ENCODE measurements at regions not wholly inside any gene's neighbourhood (a gene's known extent, or its start where the extent isn't known, plus 50 kb on each side); places are given as distances from the start of the nearest gene placed in this dataset.

DNA sequence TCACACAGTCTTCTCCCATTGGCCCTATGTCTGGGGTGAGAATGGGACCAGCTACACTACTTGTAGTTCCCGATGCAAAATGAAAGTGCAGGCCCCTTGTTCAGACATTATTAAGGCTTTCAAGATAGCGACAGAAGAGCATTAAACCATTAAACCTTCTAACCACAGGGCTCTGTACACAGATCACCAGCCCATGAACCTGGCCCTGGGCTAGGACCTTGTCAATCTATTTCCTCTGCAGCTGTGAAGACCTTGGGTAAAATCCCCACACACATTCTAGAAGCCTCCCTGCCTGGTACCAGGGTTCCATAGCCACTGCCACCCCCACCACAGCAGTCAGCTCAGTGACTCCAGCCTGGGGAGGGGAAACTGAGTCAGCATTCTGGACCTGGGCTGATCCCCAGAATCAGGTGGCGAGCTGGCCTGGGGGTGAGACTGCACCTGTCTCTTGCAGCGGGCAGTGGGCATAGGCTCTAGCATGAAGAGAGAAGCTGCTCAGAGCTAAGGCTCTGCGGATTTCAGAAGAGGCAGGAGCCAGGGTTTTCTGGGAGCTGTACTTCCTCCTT lies 119.7 kb upstream of the LHX1 start:
- TF ChIP-seq FOXK2 (IDR thresholded peaks at IDR 0.05), result no peak
- no peak for TF ChIP-seq TARDBP (IDR thresholded peaks at IDR 0.05)
- TF ChIP-seq CTBP1 (IDR thresholded peaks at IDR 0.05; ENCODE audit: borderline replicate concordance), result no peak
- no peak for TF ChIP-seq LEF1 (IDR thresholded peaks at IDR 0.05; ENCODE audit: borderline replicate concordance)
- TF ChIP-seq NFRKB (IDR thresholded peaks at IDR 0.05), result no peak
- TF ChIP-seq L3MBTL2 (conservative IDR thresholded peaks at IDR 0.05), result no peak
- no peak for TF ChIP-seq ARNT (IDR thresholded peaks at IDR 0.05)
- no peak for TF ChIP-seq ELF4 (IDR thresholded peaks at IDR 0.05)
- TF ChIP-seq HDGF (IDR thresholded peaks at IDR 0.05; ENCODE audit: borderline replicate concordance), result no peak
- TF ChIP-seq SUZ12 (IDR thresholded peaks at IDR 0.05), result no peak
- TF ChIP-seq ZNF384 (IDR thresholded peaks at IDR 0.05), result no peak
- ChIA-PET POLR2A (no interaction called here), CTCF (no interaction called here)
- DNase-seq (ENCODE audit: extremely low spot score), result no peak

DNA sequence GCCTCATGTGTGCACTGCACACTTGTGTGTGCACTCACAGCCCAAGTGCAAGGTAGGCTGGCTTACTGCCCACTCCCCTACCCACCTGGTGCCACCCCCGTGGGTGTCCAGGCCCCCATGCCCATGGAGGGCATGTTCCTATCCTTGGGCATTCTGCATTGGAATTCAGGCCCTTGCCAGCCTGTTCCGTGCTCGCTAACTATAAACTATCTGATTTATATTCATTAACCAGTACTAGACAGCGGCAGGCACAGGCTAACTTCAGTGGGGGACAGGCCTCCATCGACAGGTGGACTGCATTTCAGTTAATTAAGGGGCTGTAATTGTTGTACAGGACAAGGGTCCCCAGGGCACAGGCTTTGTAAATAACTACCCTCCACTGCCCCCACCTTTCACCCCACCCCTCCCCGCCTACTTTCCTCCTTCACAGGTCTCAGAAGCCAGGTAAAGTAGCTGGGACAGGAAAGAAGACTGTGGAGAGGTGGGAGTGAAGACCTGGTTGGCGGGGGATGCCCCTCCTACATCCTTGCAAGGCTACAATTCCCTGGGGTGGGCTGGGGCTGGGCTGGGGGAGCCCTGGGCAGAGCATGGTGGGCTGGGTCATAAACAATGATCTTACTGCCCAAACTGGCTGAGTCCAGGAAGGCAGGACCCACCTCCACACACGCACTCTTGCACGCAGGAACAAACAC lies 119.0 kb upstream of the LHX1 start:
- CTCF ChIA-PET, result no interaction called here
- POLR2A ChIA-PET, result no interaction called here
- TF ChIP-seq L3MBTL2 (conservative IDR thresholded peaks at IDR 0.05) (no peak), FOXA1 (IDR thresholded peaks at IDR 0.05) (no peak), ZNF384 (IDR thresholded peaks at IDR 0.05) (no peak), ELF4 (IDR thresholded peaks at IDR 0.05) (no peak), SP1 (IDR thresholded peaks at IDR 0.05) (no peak)
- no peak for DNase-seq (ENCODE audit: extremely low spot score)

DNA sequence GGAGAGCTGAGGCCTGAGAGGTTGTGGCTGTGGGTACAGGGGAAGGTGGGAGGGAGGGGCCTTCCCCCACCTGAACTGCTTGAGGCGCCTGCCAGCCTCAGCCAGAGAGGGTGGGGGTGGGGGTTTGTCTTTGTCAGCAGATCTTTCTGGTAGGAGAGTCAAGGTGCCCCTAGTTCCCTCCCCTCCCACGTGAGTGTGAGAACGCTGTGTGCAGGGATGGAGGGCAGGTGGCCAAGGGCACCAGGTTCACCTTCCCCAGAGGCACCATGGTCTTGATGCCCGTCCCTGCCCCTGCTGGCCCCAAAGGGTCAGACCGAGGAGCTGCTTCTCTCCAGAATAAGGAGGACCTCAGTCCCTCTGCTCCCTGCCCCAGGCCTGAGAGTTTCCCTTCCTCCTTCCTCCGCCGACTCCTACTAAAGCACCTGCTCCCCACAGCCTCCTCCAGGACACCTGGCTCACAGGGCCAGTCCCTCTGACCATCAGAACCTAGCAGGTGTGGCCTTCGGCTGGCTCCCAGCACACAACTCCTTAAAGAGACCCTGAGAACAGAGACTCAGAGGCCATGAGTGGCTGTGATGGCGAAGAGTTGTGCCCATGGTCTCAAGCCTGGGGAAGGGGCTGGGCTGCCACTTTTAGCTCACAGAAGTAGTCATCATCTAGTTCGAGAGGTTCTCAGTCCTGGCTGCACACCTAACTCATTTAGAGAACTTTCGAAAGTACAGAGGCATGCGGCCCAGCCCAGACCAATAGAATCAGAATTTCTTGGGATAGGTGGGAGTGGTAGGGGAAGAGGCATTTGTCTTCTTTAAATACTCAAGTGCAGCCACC lies 113.2 kb upstream of the LHX1 start:
- CTCF ChIA-PET, result no interaction called here

DNA sequence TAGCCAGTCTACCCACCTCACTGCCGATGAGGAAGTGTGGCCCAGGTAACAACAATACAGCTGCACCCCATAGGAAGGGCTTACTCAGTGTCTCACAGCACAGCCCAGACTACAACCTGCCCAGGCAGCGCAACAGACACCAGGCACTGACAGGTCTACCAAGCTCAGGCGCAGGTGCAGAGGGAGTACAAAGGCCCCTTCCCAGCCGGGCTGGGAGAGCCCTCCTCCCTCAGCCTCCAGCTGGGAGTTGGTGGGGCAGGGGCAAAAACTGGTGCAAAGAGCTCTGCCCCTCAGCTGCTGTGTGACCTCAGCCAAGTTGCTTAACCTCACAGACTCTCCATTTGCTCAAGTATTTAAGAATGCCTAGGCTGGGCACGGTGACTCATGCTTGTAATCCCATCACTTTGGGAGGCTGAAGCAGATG lies 112.6 kb upstream of the LHX1 start:
- ChIA-PET POLR2A (no interaction called here), CTCF (no interaction called here)
- no peak for DNase-seq (ENCODE audit: extremely low spot score)

More for the DNA sequence above, 113.2 kb upstream of the LHX1 start:
- DNase-seq (ENCODE audit: extremely low spot score), result no peak
- POLR2A ChIA-PET, result no interaction called here
- TF ChIP-seq LEF1 (IDR thresholded peaks at IDR 0.05; ENCODE audit: borderline replicate concordance) (no peak), ARNT (IDR thresholded peaks at IDR 0.05) (no peak), SUZ12 (IDR thresholded peaks at IDR 0.05) (no peak), CTBP1 (IDR thresholded peaks at IDR 0.05; ENCODE audit: borderline replicate concordance) (no peak), HDGF (IDR thresholded peaks at IDR 0.05; ENCODE audit: borderline replicate concordance) (no peak), TARDBP (IDR thresholded peaks at IDR 0.05) (no peak), L3MBTL2 (conservative IDR thresholded peaks at IDR 0.05) (no peak), FOXA1 (IDR thresholded peaks at IDR 0.05) (no peak), FOXM1 (IDR thresholded peaks at IDR 0.05; ENCODE audit: borderline replicate concordance) (no peak), SP1 (IDR thresholded peaks at IDR 0.05) (no peak), ELF4 (IDR thresholded peaks at IDR 0.05) (no peak), FOXK2 (IDR thresholded peaks at IDR 0.05) (no peak)
- TF ChIP-seq, protein P1, sequence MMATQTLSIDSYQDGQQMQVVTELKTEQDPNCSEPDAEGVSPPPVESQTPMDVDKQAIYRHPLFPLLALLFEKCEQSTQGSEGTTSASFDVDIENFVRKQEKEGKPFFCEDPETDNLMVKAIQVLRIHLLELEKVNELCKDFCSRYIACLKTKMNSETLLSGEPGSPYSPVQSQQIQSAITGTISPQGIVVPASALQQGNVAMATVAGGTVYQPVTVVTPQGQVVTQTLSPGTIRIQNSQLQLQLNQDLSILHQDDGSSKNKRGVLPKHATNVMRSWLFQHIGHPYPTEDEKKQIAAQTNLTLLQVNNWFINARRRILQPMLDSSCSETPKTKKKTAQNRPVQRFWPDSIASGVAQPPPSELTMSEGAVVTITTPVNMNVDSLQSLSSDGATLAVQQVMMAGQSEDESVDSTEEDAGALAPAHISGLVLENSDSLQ (IDR thresholded peaks at IDR 0.05), result no peak

DNA sequence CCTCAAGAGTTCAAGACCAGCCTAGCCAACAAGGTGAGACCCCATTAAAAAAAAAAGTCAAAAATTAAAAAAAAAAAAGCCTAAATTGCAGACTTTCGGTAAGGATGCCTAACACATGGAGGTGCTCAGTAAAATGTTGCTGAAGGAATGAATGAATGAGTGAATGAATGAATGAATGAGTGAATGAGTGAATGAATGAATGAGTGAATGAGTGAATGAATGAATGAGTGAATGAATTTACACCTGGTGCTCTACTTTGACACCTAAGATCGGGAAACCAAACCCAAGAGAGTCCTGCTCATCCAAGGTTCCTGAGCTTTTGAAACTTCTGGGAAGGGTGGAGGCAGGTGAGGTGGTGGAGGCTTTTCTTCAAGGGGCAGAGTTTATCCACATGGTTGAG lies 112.2 kb upstream of the LHX1 start:
- CTCF ChIA-PET, result no interaction called here
- no peak for TF ChIP-seq ARNT (IDR thresholded peaks at IDR 0.05)
- TF ChIP-seq FOXM1 (IDR thresholded peaks at IDR 0.05; ENCODE audit: borderline replicate concordance), result no peak
- TF ChIP-seq SUZ12 (IDR thresholded peaks at IDR 0.05), result no peak
- no peak for TF ChIP-seq NFRKB (IDR thresholded peaks at IDR 0.05)
- TF ChIP-seq FOXA1 (IDR thresholded peaks at IDR 0.05), result no peak
- no peak for TF ChIP-seq CTBP1 (IDR thresholded peaks at IDR 0.05; ENCODE audit: borderline replicate concordance)
- TF ChIP-seq BHLHE40 (IDR thresholded peaks at IDR 0.05; ENCODE audit: borderline replicate concordance), result no peak
- no peak for TF ChIP-seq HDGF (IDR thresholded peaks at IDR 0.05; ENCODE audit: borderline replicate concordance)
- no peak for TF ChIP-seq ZNF384 (IDR thresholded peaks at IDR 0.05)
- DNase-seq (ENCODE audit: extremely low spot score), result no peak
- POLR2A ChIA-PET, result no interaction called here

More for the DNA sequence above, 112.6 kb upstream of the LHX1 start:
- TF ChIP-seq FOXK2 (IDR thresholded peaks at IDR 0.05), result no peak
- TF ChIP-seq, protein P1 (IDR thresholded peaks at IDR 0.05), result no peak
- TF ChIP-seq ARNT (IDR thresholded peaks at IDR 0.05), result no peak
- TF ChIP-seq CTBP1 (IDR thresholded peaks at IDR 0.05; ENCODE audit: borderline replicate concordance), result no peak
- no peak for TF ChIP-seq FOXM1 (IDR thresholded peaks at IDR 0.05; ENCODE audit: borderline replicate concordance)
- no peak for TF ChIP-seq TARDBP (IDR thresholded peaks at IDR 0.05)
- no peak for TF ChIP-seq ZNF384 (IDR thresholded peaks at IDR 0.05)
- TF ChIP-seq L3MBTL2 (conservative IDR thresholded peaks at IDR 0.05), result no peak
- no peak for TF ChIP-seq SUZ12 (IDR thresholded peaks at IDR 0.05)
- no peak for TF ChIP-seq BHLHE40 (IDR thresholded peaks at IDR 0.05; ENCODE audit: borderline replicate concordance)

DNA sequence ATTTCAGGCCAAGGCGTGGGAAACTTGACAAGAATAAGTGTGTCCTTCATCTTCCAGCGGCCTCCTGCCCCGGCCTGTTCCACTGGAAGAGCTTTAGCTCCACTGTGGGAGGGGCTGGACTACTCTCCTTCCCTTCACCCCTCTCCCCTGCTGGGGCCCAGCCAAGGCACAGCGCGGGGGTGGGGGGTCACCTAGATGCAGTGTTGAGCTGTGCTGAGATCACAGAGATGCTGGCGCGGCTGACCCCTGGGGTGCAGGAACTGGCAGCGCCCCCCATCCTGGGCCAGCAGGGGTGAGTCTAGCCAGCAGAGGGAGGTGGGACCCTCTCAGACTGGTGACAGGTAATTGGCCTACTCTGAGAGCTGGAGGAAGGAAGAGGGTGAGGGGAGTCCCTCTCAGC lies 111.8 kb upstream of the LHX1 start:
- TF ChIP-seq FOXM1 (IDR thresholded peaks at IDR 0.05; ENCODE audit: borderline replicate concordance) (no peak), L3MBTL2 (conservative IDR thresholded peaks at IDR 0.05) (no peak), NFRKB (IDR thresholded peaks at IDR 0.05) (no peak), LEF1 (IDR thresholded peaks at IDR 0.05; ENCODE audit: borderline replicate concordance) (no peak), SP1 (IDR thresholded peaks at IDR 0.05) (no peak), CTBP1 (IDR thresholded peaks at IDR 0.05; ENCODE audit: borderline replicate concordance) (no peak), ZNF384 (IDR thresholded peaks at IDR 0.05) (no peak), HDGF (IDR thresholded peaks at IDR 0.05; ENCODE audit: borderline replicate concordance) (no peak)
- ChIA-PET POLR2A (no interaction called here), CTCF (no interaction called here)
- no peak for DNase-seq (ENCODE audit: extremely low spot score)

Data from HEK293T (cell line).